HG03558 (cell line): ENCODE measurements at regions not wholly inside any gene's neighbourhood (a gene's known extent, or its start where the extent isn't known, plus 50 kb on each side); places are given as distances from the start of the nearest gene placed in this dataset.

Experiments
- ATAC-seq: cut with Tn5 transposase; IDR thresholded peaks from one replicate; pipeline ENCODE4 v1.9.1; 2021; ENCODE audit warnings: moderate number of reproducible peaks; ENCODE audit not compliant: unreplicated experiment; ENCODE audit errors: extremely low read depth

DNA sequence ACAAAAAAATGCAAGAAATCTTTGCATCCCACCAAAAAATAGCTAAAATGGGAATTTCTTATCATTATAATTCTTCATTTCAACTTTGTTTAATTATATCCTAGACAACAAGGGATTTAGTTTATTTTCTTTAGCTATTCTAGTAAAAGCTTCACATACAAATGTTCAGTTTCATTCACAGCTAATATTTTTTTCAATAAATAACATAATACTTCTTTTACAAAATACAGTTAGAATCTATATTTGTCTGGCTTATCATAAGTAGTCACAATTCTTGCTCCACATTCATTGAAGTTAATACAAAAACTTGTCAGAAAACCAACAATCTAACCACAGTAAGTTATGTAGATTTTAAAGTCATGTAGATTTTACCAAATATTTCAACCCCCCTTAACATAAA lies 414.4 kb downstream of the FAT4 start:
- ATAC-seq = no peak

DNA sequence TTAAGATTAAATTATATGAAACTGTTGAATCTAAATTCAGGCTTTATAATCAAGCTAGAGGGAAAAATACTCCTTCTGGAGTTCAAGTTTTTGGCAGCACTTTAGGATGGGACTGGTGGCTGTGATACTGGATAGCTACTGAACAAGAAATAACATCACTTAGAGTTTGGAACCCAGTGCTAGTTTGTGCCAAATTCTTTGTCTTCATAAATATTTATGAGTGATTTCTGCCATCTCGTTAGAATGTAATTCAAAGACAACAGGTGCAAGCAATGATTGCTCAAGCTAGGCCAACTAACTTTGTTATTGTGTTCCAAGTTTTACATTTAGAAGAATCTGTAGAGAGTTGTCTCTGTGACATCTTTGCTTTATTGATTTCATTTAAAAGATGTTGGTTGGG lies 417.9 kb downstream of the FAT4 start:
- no peak for ATAC-seq

DNA sequence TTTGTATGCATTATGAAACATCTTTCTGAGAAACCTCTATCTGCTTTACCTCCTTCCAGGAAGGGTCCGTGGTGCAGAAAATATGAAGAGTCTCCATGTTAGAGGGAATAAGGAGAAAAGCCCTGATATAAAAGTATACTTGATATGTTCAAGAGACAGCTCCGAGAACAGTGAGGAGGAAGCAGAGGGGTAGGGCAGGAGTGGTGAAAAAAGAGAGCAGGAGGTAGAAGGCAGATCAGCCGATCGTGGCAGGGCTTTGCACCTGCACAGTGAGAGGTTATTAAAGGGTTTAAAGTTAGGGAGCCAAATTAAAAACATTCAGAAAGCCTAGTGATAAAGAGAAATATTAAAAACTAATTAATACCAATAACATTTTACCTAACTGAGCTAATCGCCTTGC lies 419.7 kb downstream of the FAT4 start:
- ATAC-seq = no peak

DNA sequence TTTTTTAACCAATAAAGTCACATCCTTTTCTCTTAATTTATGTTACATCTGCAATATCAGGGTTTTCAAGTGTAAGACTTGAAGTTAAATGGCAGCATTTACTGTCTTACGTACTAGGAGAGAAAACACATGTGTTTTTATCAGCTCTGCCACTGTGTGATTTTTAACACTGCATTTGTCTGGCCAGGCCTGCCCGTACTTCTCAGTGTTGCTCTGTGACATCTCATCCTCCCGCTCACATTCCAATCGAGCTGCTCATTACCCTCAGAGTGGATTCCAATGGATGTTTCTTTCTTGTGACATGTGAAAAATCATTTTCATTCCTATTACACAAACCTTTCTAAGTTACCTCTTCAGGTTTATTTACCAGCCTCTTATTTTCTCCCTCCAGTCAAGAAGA lies 420.3 kb downstream of the FAT4 start:
- ATAC-seq = no peak

DNA sequence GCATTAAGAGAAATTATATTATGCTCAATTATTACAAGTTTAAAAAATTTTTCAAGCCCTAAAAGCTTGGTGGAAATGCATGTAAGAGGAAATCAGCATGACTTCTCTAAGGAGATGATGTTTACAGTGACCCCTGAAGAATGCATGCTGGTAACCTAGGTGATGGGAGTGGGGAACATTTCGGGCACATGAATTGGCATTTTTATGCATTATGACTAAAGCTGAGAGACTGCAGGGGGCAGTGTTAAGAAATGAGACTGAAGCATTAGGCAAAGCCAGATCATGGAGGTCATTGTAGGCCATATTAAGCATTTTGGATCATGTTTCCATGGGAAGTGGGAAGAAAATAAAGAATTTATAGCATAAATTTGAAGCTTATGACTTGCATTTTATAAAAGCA lies 421.3 kb downstream of the FAT4 start:
- ATAC-seq = no peak

DNA sequence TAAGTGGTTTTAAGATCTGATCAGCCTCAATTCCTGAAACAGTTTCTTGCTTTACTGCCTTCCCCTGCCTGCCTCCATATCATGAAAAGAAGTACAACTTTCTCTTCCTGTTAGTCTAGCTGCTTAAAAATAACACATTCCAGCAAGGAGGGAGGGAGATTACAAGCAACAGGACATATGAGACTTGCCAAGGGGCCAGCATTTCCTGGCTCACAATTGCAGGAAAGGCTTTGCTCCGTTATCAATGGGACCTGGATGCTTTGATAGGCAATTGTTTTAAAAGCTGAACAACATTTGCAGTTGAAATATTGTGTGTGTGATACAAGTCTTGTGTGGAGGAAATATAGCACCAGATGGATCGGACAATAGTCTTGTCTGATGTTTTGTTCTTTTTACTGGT lies 425.0 kb downstream of the FAT4 start:
- no peak for ATAC-seq

DNA sequence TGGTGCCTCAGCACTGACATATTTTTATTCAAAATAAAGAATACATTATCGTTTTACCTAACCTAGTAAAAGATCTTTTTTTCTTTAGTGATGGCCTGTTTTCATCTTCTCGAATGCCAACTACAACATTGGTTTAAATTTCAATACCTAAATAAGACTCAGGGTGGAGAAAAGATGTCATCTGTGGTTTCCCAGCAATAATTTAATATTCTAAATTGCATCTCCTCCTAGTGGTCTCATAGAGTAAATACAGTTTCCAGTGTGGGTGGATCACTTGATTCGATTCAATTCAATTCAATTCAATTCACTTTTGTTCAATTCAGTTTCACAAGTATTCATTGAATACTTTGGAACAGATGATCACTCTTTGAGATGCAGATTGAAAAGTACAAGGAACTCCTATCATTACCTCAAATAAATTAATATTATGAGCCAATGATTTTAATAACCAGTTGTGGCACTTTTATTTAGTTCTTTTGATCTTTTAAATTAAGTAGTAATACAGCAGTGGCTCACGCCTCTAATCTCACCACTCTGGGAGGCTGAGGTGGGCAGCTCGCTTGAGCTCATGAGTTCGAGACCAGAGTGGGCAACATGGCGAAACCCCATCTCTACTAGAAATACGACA lies 427.2 kb downstream of the FAT4 start:
- ATAC-seq = no peak

DNA sequence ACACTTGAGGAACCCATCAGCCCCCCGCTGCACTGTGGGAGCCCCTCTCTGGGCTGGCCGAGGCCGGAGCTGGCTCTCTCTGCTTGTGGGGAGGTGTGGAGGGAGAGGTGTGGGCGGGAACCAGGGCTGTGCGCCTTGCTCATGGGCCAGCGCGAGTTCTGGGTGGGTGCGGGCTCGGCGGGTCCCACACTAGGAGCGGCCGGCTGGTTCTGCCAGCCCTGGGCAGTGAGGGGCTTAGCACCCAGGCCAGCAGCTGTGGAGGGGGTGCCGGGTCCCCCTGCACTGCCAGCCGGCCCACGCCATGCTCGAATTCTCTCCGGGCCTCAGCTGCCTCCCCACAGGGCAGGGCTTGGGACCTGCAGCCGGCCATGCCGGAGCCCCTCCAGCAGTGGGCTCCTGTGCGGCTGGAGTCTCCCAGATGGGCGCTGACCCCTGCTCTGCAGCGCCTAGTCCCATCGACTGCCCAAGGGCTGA lies 430.2 kb downstream of the FAT4 start:
- ATAC-seq = no peak

DNA sequence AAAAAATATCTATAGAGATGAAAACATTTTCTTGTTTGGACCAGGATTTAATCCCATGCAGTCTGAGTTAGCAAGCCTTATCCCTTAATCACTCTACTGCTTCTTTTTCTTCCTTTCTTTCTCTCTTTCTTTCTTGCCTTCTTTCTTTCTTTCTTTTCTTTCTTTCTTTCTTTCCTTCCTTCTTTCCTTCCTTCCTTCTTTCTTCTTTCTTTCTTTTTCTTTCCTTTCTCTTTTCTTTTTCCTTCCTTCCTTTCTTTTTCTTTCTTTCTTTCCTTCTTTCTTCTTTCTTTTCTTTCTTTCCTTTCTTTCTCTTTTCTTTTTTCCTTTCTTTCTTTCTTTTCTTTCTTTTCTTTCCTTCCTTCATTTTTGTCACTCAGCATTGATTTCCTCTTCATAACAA lies 434.6 kb downstream of the FAT4 start:
- no peak for ATAC-seq

DNA sequence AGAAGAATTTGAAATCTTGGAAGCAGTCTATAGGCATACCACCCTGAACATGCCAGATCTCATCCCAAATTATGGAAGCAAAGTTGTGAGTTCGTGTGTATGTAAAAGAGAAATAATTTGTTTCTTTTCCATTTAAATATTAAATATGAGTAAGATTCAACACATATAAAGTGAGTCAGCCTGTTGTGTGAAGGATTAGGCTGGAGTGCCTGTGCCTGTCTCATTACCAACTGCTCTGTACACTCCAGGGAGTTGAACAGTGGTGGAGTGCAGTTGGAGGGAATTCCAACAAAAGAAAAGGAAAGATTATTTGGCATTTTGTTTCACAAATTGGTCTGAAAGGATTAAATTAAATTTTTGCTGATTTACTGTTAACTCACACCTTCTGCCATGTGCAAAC lies 435.6 kb downstream of the FAT4 start:
- no peak for ATAC-seq

DNA sequence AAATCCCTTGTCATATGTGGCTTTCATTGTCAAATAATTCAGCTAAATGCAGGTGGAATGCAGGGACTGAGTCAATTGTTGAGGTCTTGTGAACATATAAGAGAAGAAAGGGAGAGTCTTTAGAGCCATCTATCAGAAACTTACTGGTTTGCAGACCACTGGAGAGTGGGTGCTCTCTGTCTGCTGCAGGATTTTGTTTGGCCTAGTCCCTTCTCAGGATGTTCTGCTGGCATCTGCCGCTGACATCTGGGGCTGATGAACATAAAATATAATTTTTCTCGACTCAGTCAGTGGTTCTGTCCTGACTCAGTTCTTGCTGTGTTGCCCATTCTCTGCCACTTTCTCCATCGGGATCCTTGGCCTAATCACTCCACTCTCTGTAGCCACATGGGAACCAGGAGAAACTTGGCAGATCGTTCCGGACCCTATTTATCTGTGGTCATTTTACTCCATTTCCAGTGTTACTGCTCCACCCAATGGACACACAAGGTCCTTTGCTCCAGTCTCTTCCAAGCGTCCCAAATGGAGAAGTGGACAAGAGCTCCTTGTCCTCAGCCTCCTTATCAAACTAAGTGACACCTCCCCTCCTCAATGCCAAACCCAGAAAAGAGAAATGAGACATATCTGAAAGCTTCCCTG lies 436.2 kb downstream of the FAT4 start:
- no peak for ATAC-seq

DNA sequence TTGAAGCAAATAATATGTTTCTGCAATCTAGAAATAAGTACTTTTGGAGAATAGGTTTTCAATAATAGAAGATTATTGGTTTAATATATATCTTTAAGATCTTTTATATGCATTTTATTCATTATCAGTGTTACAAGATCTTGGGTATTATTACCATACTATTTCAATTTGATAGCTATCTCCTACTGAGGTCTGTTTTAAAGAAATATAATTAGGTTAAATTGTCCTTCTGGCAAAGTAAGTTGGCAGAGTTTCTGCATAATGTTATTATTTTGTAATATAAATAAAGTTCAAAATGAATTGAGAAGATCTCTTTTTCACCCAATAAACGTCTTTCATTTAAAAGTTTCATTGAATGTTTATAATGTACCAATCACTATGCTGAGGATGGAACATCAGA lies 443.7 kb downstream of the FAT4 start:
- no peak for ATAC-seq

DNA sequence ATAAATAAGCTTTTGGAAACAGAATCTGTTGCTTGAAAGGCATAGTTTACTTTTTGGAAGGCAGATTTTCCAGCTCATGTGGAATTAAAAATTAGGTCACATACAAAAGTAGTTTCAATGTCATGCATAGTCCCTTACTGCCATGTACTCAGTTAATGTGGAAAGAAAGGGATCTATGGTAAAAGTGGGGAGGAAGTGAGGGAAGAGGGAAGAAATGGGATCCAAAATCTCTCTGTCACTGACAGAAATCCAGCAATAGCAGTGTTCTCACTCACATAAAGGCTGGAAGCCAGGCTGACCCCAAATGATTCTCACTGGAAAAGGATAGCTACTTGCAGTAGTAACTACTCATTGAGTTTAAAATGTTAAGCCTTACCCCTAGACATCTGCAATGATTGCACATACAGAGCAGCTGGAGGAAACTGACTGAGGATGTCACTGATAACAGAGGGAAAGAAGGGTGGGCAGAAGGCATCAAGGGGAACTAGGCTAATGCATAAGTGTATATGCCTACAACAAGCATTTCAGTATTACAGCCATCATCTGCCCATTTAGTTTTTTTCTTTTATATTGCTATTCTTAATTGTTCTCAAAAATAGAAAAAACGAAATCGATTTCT lies 445.6 kb downstream of the FAT4 start:
- ATAC-seq = no peak

DNA sequence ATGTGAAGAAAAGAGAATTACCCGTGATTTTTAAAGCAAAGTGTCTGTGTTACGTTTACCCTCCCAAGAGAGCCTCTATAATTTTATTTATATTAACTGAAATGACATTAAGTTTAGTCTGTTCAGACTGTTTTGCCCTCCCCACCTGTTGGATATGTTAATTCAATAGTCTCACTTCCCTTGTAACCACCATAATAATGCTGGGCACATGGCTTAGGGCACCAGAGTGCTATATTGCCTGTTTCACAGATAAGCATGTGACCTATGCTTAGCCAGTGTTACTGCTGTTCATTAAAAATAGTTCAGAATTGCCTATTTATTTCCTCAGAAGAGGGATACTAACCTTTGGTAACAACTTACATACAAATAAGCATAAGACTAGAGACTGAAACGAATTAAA lies 446.2 kb downstream of the FAT4 start:
- ATAC-seq = no peak

DNA sequence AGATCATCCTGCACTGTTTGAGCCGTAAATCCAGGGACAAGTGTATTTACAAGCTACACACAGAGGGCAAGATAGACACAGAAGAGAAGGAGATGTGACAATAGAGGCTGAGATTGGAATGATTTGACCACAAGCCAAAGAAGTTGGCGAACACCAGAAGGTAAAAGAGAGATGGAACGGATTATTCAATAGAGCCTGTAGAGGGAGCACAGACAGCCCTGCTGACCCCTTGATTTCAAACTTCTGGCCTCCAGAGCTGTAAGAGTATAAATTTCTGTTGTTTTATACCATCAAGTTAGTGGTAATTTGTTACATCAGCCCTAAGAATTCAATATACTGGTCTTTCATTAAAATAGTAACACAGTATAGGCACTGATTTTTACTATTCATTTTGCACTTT lies 447.8 kb downstream of the FAT4 start:
- ATAC-seq = no peak

DNA sequence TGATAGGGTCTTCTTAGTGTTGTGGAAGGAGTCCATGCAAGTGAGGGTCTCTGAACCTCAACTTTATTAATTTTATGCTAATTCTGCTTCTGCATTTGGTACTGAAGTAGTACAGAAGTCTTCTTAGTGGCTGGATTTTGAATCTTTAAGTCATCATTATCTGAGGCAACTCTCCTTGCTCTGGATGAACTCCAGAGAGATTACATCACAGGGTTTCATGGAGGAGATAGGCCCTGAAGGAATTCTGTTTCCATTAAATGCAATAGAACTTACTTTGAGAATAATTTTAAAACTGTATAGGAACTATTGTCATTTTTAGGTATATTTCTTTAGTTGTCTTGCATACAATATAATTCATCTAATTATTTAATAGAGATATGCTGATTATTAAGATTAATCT lies 451.2 kb downstream of the FAT4 start:
- ATAC-seq = no peak

DNA sequence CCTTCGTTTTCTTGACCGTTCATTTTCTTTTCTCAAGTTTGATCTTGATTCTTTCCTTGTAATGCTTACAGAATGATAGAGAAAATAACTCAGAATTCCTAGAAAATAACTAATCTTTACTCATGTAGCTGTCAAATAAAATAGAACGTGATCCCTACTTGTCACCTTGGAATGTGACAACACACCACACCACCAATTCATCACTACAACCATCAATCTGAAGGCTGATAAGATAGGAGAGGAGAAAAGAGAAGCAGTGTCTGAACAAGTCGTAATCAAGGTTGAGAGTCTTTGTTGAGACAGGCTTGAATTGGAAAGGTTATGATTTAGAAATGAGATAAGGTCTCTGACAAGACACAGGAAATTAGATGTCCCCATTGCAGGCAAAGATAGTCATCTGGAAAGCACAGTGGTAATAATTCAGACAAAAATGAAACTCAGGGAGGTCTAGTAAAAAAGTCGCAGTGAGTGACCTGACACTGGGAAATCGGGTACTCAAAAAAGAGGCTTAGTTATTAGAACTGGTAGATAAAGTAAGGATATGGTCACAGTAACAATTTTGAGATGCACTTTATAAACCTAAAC lies 456.2 kb downstream of the FAT4 start:
- ATAC-seq = no peak

DNA sequence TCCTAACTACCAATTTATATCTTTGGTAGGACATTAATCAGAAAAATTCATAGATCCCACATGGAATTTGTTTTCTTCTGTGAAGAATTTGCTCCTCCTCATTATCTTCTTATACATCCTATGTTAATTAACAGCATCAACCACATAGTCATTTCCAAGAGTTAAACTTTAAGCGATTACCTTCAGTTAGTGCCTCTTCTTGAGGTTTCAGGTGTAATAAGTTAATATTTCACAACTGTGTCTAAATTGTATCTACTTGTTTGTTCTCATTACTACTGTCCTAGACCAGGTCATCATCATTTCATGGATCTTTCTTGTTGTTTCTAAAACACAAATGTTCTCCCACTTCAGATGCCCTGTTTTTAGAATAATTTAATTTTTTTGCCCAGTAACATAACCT lies 457.9 kb downstream of the FAT4 start:
- ATAC-seq = no peak

DNA sequence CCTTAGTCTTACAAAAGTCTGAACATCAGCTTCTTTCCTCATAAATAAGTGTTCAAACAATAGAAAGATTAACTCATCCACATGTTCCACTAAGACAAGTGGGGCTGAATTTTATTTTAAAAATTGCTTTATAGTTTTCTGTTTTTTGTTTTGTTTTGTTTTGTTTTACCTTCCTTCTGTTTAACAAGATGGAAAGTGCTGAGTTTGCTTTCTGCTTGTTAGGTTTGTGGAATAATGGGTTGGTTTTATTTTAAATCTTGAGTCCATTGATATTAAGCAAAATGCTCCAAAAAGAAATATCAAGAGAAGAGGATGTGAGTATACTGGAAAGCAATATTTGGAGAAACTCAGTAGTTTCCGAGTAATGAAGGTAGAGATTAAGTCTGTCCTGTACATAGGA lies 458.7 kb downstream of the FAT4 start:
- no peak for ATAC-seq

DNA sequence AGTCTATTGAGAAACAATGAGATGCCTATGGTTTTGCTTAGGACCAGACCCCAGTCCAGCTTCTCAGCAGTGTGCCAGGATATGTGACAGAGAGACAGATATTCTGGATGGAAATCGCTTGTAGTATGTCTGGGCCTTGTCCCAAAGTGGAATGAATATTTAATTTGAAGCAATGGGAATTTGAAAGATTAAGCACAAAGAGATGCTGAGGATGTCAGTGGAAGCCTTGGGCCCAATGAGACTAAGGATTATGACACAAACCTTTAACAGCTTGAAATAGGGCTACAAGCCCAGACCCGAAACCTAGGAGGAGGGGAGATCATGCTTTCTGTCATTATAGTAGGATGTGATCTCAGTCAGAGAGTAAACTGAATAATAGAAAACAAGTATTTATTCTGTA lies 459.2 kb downstream of the FAT4 start:
- ATAC-seq = no peak

DNA sequence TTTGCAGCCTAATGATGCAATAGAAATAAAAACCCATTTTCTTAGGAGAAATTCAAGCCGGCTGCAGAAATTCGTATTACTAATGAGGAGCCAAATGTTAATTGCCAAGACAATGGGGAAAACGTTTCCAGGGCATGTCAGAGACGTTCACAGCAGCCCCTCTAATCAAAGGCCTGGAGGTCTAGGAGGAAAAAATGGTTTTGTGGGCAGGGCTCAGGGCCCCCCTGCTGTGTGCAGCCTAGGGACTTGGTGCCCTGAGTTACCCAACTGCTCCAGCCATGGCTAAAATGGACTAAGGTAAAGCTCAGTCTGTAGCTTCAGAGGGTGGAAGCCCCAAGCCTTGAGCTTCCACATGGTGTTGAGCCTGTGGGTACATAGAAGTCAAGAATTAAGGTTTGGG lies 461.4 kb downstream of the FAT4 start:
- ATAC-seq = no peak

DNA sequence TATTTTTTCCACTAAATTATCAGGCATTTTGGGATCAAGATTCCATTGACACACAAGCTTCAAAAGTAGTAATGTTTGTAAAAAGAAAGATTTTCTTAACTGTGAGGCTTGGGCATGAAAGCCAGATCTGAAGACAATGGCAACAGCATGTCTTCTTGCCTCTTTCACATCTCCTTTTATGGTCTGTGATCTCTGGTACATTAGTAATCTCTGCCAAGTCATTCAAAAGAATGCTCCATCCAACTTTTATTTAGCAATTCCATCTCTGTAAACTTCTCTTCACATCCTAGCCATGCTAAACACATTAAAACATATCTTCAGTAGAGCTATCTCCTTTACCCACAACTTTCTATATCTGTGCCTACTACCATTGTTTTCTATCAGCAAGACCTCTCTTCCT lies 465.4 kb downstream of the FAT4 start:
- ATAC-seq = no peak
